Ectodermal cell (in vitro differentiated cells): ENCODE measurements at regions not wholly inside any gene's neighbourhood (a gene's known extent, or its start where the extent isn't known, plus 50 kb on each side); places are given as distances from the start of the nearest gene placed in this dataset.

ENCODE experiments used
- H3K27ac ChIP-seq: 2 replicates; pipeline ENCODE4 v1.7.0; 2013; ENCODE audit warnings: mild to moderate bottlenecking, low read depth, low read length; ENCODE audit not compliant: insufficient read depth, poor library complexity, severe bottlenecking
- H3K27me3 ChIP-seq: 2 replicates; pipeline ENCODE4 v1.7.0; 2013; ENCODE audit warnings: mild to moderate bottlenecking, low read length; ENCODE audit not compliant: insufficient read depth, control insufficient read depth, poor library complexity, severe bottlenecking
- H3K36me3 ChIP-seq: one replicate; pipeline ENCODE4 v1.7.0; 2013; ENCODE audit warnings: low read length; ENCODE audit not compliant: control insufficient read depth, insufficient read depth
- H3K4me1 ChIP-seq: one replicate; pipeline ENCODE4 v1.7.0; 2013; ENCODE audit warnings: low read length; ENCODE audit not compliant: control insufficient read depth, insufficient read depth
- H3K4me3 ChIP-seq: 2 replicates; pipeline ENCODE4 v1.7.0; 2013; ENCODE audit warnings: low read depth, low read length, control low read depth; ENCODE audit not compliant: insufficient read depth
- H3K9me3 ChIP-seq: 2 replicates; pipeline ENCODE4 v1.7.0; 2013; ENCODE audit warnings: mild to moderate bottlenecking, low read length, moderate library complexity; ENCODE audit not compliant: control insufficient read depth
- WGBS, 2 experiments: methylation state at CpG; one replicate each; pipeline ENCODE4 v1.1.7; 2013; ENCODE audit warnings: missing lambda C conversion rate in 2 of 2; 5-methylcytosine and 5-hydroxymethylcytosine counted together

- H3K4me3 ChIP-seq, result no peak overlapping the region
- H3K4me1 ChIP-seq, result no peaks in the 10 kb centered on the region
- no peak overlapping the region for H3K27ac ChIP-seq
- WGBS, 2 experiments, result 93 to 96% methylated on average over 6 to 7 of the region's 7 CpGs
- H3K9me3 ChIP-seq, result no peaks in the 10 kb centered on the region
- no peaks in the 10 kb centered on the region for H3K36me3 ChIP-seq
- no peaks in the 10 kb centered on the region for H3K27me3 ChIP-seq
These were observed 457.6 kb upstream of the SLC10A2 start for GRCh38 chr13:103523858-103524257.

GRCh38 chr13:103521532-103521931 lies 455.3 kb upstream of the SLC10A2 start:
- Histone ChIP-seq H3K9me3 (no peaks in the 10 kb centered on the region), H3K4me3 (no peak overlapping the region), H3K36me3 (no peaks in the 10 kb centered on the region), H3K4me1 (peaks cover 2% of the 10 kb centered on the region), H3K27me3 (no peaks in the 10 kb centered on the region), H3K27ac (no peak overlapping the region)
- 88 to 94% methylated on average over 1 of the region's 1 CpG for WGBS, 2 experiments

- WGBS, 2 experiments, result 86 to 92% methylated on average over 1 to 2 of the region's 2 CpGs
- Histone ChIP-seq H3K27me3 (no peaks in the 10 kb centered on the region), H3K4me1 (peaks cover 7% of the 10 kb centered on the region), H3K4me3 (no peak overlapping the region), H3K36me3 (no peaks in the 10 kb centered on the region), H3K9me3 (no peaks in the 10 kb centered on the region), H3K27ac (no peak overlapping the region)
These were observed 451.5 kb upstream of the SLC10A2 start for GRCh38 chr13:103517768-103518102.

- WGBS, 2 experiments, result 84 to 93% methylated on average over 2 of the region's 3 CpGs
- Histone ChIP-seq H3K36me3 (no peaks in the 10 kb centered on the region), H3K4me1 (peaks cover 7% of the 10 kb centered on the region), H3K4me3 (no peak overlapping the region), H3K27me3 (no peaks in the 10 kb centered on the region), H3K9me3 (no peaks in the 10 kb centered on the region), H3K27ac (no peak overlapping the region)
These were observed 451.0 kb upstream of the SLC10A2 start for GRCh38 chr13:103517066-103517767.

- no peaks in the 10 kb centered on the region for H3K27me3 ChIP-seq
- no peak overlapping the region for H3K4me3 ChIP-seq
- WGBS, 2 experiments, result 45 to 49% methylated on average over 6 of the region's 6 CpGs
- H3K36me3 ChIP-seq, result no peaks in the 10 kb centered on the region
- H3K9me3 ChIP-seq, result no peaks in the 10 kb centered on the region
- H3K27ac ChIP-seq, result peak overlapping the region; percentile 38
- H3K4me1 ChIP-seq, result peaks cover 7% of the 10 kb centered on the region
These were observed 450.0 kb upstream of the SLC10A2 start for GRCh38 chr13:103516015-103516795.

- H3K9me3 ChIP-seq, result no peaks in the 10 kb centered on the region
- H3K27ac ChIP-seq, result no peak overlapping the region
- H3K27me3 ChIP-seq, result no peaks in the 10 kb centered on the region
- no peaks in the 10 kb centered on the region for H3K36me3 ChIP-seq
- peaks cover 7% of the 10 kb centered on the region for H3K4me1 ChIP-seq
- no peak overlapping the region for H3K4me3 ChIP-seq
- WGBS, 2 experiments, result 94 to 95% methylated on average over 2 to 3 of the region's 3 CpGs
These were observed 449.2 kb upstream of the SLC10A2 start for GRCh38 chr13:103515410-103515809.

- Histone ChIP-seq H3K27me3 (no peaks in the 10 kb centered on the region), H3K27ac (no peak overlapping the region), H3K4me1 (peaks cover 7% of the 10 kb centered on the region), H3K9me3 (no peaks in the 10 kb centered on the region), H3K4me3 (no peak overlapping the region), H3K36me3 (no peaks in the 10 kb centered on the region)
- 44 to 50% methylated on average over 2 of the region's 2 CpGs for WGBS, 2 experiments
These were observed 448.4 kb upstream of the SLC10A2 start for GRCh38 chr13:103514619-103515018.

GRCh38 chr13:103514188-103514587 lies 448.0 kb upstream of the SLC10A2 start:
- Histone ChIP-seq H3K4me3 (no peak overlapping the region), H3K27me3 (no peaks in the 10 kb centered on the region), H3K36me3 (no peaks in the 10 kb centered on the region), H3K27ac (no peak overlapping the region), H3K4me1 (peaks cover 7% of the 10 kb centered on the region), H3K9me3 (no peaks in the 10 kb centered on the region)
- WGBS, 2 experiments, result 90% methylated on average over 1 of the region's 1 CpG; no CpG with 5 or more reads in 1 of the 2 experiments

GRCh38 chr13:103510007-103510535 lies 443.9 kb upstream of the SLC10A2 start:
- Histone ChIP-seq H3K4me1 (no peaks in the 10 kb centered on the region), H3K4me3 (no peak overlapping the region), H3K27me3 (no peaks in the 10 kb centered on the region), H3K9me3 (no peaks in the 10 kb centered on the region), H3K27ac (no peak overlapping the region), H3K36me3 (no peaks in the 10 kb centered on the region)
- 93 to 94% methylated on average over 13 of the region's 13 CpGs for WGBS, 2 experiments

GRCh38 chr13:103497404-103497803 lies 431.2 kb upstream of the SLC10A2 start:
- WGBS, 2 experiments, result 89 to 90% methylated on average over 1 of the region's 1 CpG
- H3K4me1 ChIP-seq, result no peaks in the 10 kb centered on the region
- no peak overlapping the region for H3K4me3 ChIP-seq
- no peaks in the 10 kb centered on the region for H3K36me3 ChIP-seq
- H3K9me3 ChIP-seq, result no peaks in the 10 kb centered on the region
- H3K27ac ChIP-seq, result no peak overlapping the region
- H3K27me3 ChIP-seq, result no peaks in the 10 kb centered on the region
